ENCODE measurements at regions not wholly inside any gene's neighbourhood (a gene's known extent, or its start where the extent isn't known, plus 50 kb on each side); places are given as distances from the start of the nearest gene placed in this dataset.

DNA sequence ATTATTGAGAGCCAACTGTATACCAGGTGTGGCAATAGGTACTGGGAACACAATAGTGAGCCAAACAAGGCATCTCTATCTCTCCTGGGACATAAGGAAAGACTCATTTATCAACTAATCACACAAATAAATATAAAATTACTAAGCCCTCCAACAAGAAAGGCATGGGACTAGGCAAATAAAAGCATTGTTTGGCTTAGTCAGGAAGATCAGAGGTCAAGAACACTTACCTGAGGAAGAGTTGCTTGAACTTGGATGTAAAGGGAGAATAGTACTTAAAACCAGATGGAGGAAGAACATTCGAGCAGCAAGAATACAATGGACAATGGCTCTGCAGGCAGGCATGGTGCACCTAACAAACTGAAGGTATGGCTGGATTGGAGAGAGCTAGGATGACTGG, 300.7 kb downstream of the WDR72 start:
- H3K27me3 ChIP-seq (ENCODE audit: control insufficient read depth in 2 of 2, insufficient read depth in 2 of 2, low read length in 2 of 2) = no peaks in the 10 kb centered on the region
- H3K36me3 ChIP-seq (ENCODE audit: control insufficient read depth, insufficient read depth, low read length) = no peaks in the 10 kb centered on the region
- H4K20me1 ChIP-seq (replicated peaks; ENCODE audit: control insufficient read depth, insufficient read depth, low read length) = no peaks in the 10 kb centered on the region
- in situ Hi-C loops (cut with MboI) (no loop called here), intact Hi-C loops (cut with micrococcal nuclease) (no loop called here)
- no peaks in the 10 kb centered on the region; the same call in 1 of the 2 replicates for H3K9me3 ChIP-seq (replicated peaks; ENCODE audit: control insufficient read depth, insufficient read depth, low read depth, low read length)
- H3K4me1 ChIP-seq (replicated peaks in 1 of 2; ENCODE audit: control insufficient read depth in 2 of 2, insufficient read depth in 2 of 2, low read length in 2 of 2) = no peaks in the 10 kb centered on the region
- CTCF ChIA-PET (ENCODE audit: low intra/inter-chr PET ratio) = no interaction called here
- no peak overlapping the region for H3K4me3 ChIP-seq
- no peaks in the 10 kb centered on the region for H3K79me2 ChIP-seq (ENCODE audit: control insufficient read depth, insufficient read depth, low read length)
- 0% methylated on average over 1 of the region's 1 CpG for WGBS (ENCODE audit: insufficient coverage, low coverage, missing lambda C conversion rate)
- H3K27ac ChIP-seq (ENCODE audit: extremely low read depth, low read depth, low read length) = no peak overlapping the region
- no TSS peak for BruUV-seq (replicated peaks)
- no peak overlapping the region for H3K9ac ChIP-seq (ENCODE audit: insufficient read depth in 1 of 2, low read depth in 2 of 2, low read length in 2 of 2)
- no peak overlapping the region for H2AFZ ChIP-seq (ENCODE audit: low read depth, low read length)
- DNase-seq (ENCODE audit: extremely low read depth in 1 of 4, low spot score in 3 of 4) (no peak), ATAC-seq (no peak), FAIRE-seq (no peak)
- POLR2A ChIA-PET = no interaction called here
- H3K9me1 ChIP-seq (ENCODE audit: control insufficient read depth, insufficient read depth, low read length) = no peaks in the 10 kb centered on the region
- H3K4me2 ChIP-seq (ENCODE audit: insufficient read depth, low read length) = no peak overlapping the region
- TF ChIP-seq SIX5 (IDR thresholded peaks at IDR 0.05; ENCODE audit: borderline replicate concordance in 1 of 2, insufficient read depth in 1 of 2, low read depth in 1 of 2, low read length in 2 of 2) (no peak), CCAR2 (IDR thresholded peaks at IDR 0.05; ENCODE audit: low read depth, low read length) (no peak), ZNF212 (CRISPR knock-in tag; IDR thresholded peaks at IDR 0.05) (no peak), BCOR (IDR thresholded peaks at IDR 0.05) (no peak), ESRRA (IDR thresholded peaks at IDR 0.05; ENCODE audit: borderline replicate concordance, low read depth) (no peak), HOXB6 (CRISPR knock-in tag; IDR thresholded peaks at IDR 0.05; ENCODE audit: borderline replicate concordance) (no peak), LEF1 (IDR thresholded peaks at IDR 0.05) (no peak), SIRT6 (IDR thresholded peaks at IDR 0.05; ENCODE audit: low read depth, low read length) (no peak), TSC22D4 (tag; IDR thresholded peaks at IDR 0.05) (no peak), SRF (CRISPR knock-in tag; IDR thresholded peaks at IDR 0.05) (no peak), NR2C1 (IDR thresholded peaks at IDR 0.05) (no peak), NR2C1 (tag; IDR thresholded peaks at IDR 0.05) (no peak), ERF (CRISPR knock-in tag; IDR thresholded peaks at IDR 0.05) (no peak)
- TF ChIP-seq, protein P1, sequence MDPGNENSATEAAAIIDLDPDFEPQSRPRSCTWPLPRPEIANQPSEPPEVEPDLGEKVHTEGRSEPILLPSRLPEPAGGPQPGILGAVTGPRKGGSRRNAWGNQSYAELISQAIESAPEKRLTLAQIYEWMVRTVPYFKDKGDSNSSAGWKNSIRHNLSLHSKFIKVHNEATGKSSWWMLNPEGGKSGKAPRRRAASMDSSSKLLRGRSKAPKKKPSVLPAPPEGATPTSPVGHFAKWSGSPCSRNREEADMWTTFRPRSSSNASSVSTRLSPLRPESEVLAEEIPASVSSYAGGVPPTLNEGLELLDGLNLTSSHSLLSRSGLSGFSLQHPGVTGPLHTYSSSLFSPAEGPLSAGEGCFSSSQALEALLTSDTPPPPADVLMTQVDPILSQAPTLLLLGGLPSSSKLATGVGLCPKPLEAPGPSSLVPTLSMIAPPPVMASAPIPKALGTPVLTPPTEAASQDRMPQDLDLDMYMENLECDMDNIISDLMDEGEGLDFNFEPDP (CRISPR knock-in tag; IDR thresholded peaks at IDR 0.05) = no peak
- TF ChIP-seq, protein P2, sequence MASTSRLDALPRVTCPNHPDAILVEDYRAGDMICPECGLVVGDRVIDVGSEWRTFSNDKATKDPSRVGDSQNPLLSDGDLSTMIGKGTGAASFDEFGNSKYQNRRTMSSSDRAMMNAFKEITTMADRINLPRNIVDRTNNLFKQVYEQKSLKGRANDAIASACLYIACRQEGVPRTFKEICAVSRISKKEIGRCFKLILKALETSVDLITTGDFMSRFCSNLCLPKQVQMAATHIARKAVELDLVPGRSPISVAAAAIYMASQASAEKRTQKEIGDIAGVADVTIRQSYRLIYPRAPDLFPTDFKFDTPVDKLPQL (IDR thresholded peaks at IDR 0.05; ENCODE audit: extremely low read depth, insufficient read length) = no peak
- TF ChIP-seq, protein P3, sequence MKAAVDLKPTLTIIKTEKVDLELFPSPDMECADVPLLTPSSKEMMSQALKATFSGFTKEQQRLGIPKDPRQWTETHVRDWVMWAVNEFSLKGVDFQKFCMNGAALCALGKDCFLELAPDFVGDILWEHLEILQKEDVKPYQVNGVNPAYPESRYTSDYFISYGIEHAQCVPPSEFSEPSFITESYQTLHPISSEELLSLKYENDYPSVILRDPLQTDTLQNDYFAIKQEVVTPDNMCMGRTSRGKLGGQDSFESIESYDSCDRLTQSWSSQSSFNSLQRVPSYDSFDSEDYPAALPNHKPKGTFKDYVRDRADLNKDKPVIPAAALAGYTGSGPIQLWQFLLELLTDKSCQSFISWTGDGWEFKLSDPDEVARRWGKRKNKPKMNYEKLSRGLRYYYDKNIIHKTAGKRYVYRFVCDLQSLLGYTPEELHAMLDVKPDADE (conservative IDR thresholded peaks at IDR 0.05; ENCODE audit: control insufficient read depth, low read depth, low read length) = no peak
- TF ChIP-seq, protein P4, sequence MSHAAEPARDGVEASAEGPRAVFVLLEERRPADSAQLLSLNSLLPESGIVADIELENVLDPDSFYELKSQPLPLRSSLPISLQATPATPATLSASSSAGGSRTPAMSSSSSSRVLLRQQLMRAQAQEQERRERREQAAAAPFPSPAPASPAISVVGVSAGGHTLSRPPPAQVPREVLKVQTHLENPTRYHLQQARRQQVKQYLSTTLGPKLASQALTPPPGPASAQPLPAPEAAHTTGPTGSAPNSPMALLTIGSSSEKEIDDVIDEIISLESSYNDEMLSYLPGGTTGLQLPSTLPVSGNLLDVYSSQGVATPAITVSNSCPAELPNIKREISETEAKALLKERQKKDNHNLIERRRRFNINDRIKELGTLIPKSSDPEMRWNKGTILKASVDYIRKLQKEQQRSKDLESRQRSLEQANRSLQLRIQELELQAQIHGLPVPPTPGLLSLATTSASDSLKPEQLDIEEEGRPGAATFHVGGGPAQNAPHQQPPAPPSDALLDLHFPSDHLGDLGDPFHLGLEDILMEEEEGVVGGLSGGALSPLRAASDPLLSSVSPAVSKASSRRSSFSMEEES (CRISPR knock-in tag; IDR thresholded peaks at IDR 0.05) = no peak
- TF ChIP-seq, protein P5, sequence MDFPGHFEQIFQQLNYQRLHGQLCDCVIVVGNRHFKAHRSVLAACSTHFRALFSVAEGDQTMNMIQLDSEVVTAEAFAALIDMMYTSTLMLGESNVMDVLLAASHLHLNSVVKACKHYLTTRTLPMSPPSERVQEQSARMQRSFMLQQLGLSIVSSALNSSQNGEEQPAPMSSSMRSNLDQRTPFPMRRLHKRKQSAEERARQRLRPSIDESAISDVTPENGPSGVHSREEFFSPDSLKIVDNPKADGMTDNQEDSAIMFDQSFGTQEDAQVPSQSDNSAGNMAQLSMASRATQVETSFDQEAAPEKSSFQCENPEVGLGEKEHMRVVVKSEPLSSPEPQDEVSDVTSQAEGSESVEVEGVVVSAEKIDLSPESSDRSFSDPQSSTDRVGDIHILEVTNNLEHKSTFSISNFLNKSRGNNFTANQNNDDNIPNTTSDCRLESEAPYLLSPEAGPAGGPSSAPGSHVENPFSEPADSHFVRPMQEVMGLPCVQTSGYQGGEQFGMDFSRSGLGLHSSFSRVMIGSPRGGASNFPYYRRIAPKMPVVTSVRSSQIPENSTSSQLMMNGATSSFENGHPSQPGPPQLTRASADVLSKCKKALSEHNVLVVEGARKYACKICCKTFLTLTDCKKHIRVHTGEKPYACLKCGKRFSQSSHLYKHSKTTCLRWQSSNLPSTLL (IDR thresholded peaks at IDR 0.05) = no peak
